B cell (primary cell): ENCODE measurements at regions not wholly inside any gene's neighbourhood (a gene's known extent, or its start where the extent isn't known, plus 50 kb on each side); places are given as distances from the start of the nearest gene placed in this dataset.

ENCODE experiments used
- ATAC-seq: fragments of 200-7000 bp; cut with Tn5 transposase; one replicate; pipeline ENCODE4 v1.10.0; 2021; ENCODE audit warnings: low read depth, mild to moderate bottlenecking, moderate number of reproducible peaks, moderate library complexity
- CTCF ChIA-PET: fragments of 350-600 bp; sonication (Branson Sonifier 250); formaldehyde crosslinking; loops from one replicate; lab custom pipeline; 2021; ENCODE audit warnings: antibody characterized with exemption, inconsistent platforms; lab: Charles Lee
- POLR2A ChIA-PET: fragments of 350-600 bp; sonication (Branson Sonifier 250); formaldehyde crosslinking; loops from one replicate; lab custom pipeline; 2021; ENCODE audit warnings: antibody characterized with exemption; lab: Charles Lee
- DNase-seq: peaks from one replicate; pipeline ENCODE4 v3.0.0; 2013
- H2AFZ ChIP-seq: 2 replicates; pipeline ENCODE4 v1.6.1; 2012; ENCODE audit warnings: mild to moderate bottlenecking, low read depth, low read length; ENCODE audit not compliant: insufficient read depth, poor library complexity, severe bottlenecking
- H3K27ac ChIP-seq, 2 donors: 1 replicate in 1 of 2; 2 replicates in 1 of 2; pipeline ENCODE4 v1.5.1; 2012 to 2013; ENCODE audit warnings: low read length in 2 of 2, mild to moderate bottlenecking in 2 of 2, moderate library complexity in 1 of 2
- H3K27me3 ChIP-seq, 4 experiments: fragments of 200-600 bp in 1 of 4; sonication (generic) in 1 of 4; replicated peaks in 1 of 4; 1 replicate in 2 of 4; 2 replicates in 2 of 4; pipeline versions ENCODE4 v1.6.1 to v1.7.0; 2013 to 2016; ENCODE audit warnings: low read length in 3 of 4, mild to moderate bottlenecking in 2 of 4, mixed read lengths in 1 of 4, moderate library complexity in 1 of 4; ENCODE audit not compliant: insufficient read depth in 4 of 4, control insufficient read depth in 3 of 4; ENCODE audit errors: control extremely low read depth in 1 of 4
- H3K36me3 ChIP-seq, 2 experiments: replicated peaks in 1 of 2; 1 replicate in 1 of 2; 2 replicates in 1 of 2; pipeline versions ENCODE4 v1.6.1 to v1.7.1; 2013; ENCODE audit warnings: low read length in 1 of 2; ENCODE audit not compliant: insufficient read depth in 2 of 2, control insufficient read depth in 1 of 2; ENCODE audit errors: control extremely low read depth in 1 of 2, extremely low read depth in 1 of 2
- H3K4me1 ChIP-seq, 2 donors: fragments of 200-600 bp in 1 of 2; sonication (generic) in 1 of 2; 1 replicate in 1 of 2; 2 replicates in 1 of 2; pipeline versions ENCODE4 v1.5.1 to v1.6.1; 2013 to 2017; ENCODE audit warnings: low read length in 2 of 2; ENCODE audit not compliant: control insufficient read depth in 2 of 2, insufficient read depth in 2 of 2
- H3K4me2 ChIP-seq: replicated peaks from 2 replicates; pipeline ENCODE3; 2012; ENCODE audit warnings: mild to moderate bottlenecking, low read depth, low read length; ENCODE audit not compliant: poor library complexity, severe bottlenecking
- H3K4me3 ChIP-seq, 5 experiments: fragments of 200-600 bp in 1 of 5; sonication (generic) in 1 of 5; 1 replicate in 3 of 5; 2 replicates in 2 of 5; pipeline versions ENCODE4 v1.5.1 to v1.7.0; 2011 to 2016; ENCODE audit warnings: low read length in 4 of 5, mild to moderate bottlenecking in 4 of 5, low read depth in 2 of 5, control low read depth in 1 of 5, moderate library complexity in 1 of 5; ENCODE audit not compliant: insufficient read depth in 1 of 5; ENCODE audit errors: control extremely low read depth in 1 of 5, extremely low read depth in 1 of 5
- H3K79me2 ChIP-seq: fragments of 200-600 bp; sonication (generic); one replicate; pipeline ENCODE4 v1.6.0; 2016; ENCODE audit warnings: low read length; ENCODE audit not compliant: control insufficient read depth, insufficient read depth
- H3K9ac ChIP-seq: fragments of 200-600 bp; sonication (generic); 2 replicates; pipeline ENCODE4 v1.6.1; 2017; ENCODE audit warnings: mild to moderate bottlenecking, low read length, moderate library complexity
- H3K9me3 ChIP-seq, 3 donors: one replicate each; pipeline versions ENCODE4 v1.6.1 to v1.7.1; 2013; ENCODE audit warnings: low read length in 2 of 3; ENCODE audit not compliant: control insufficient read depth in 2 of 3, insufficient read depth in 1 of 3; ENCODE audit errors: control extremely low read depth in 1 of 3
- H4K20me1 ChIP-seq: 2 replicates; pipeline ENCODE4 v1.6.0; 2012; ENCODE audit warnings: mild to moderate bottlenecking, low read length; ENCODE audit not compliant: insufficient read depth, control insufficient read depth, poor library complexity, severe bottlenecking
- H3K27ac Mint-ChIP-seq: one replicate; pipeline ENCODE4 v1.8.0; 2021; ENCODE audit warnings: mixed read lengths
- H3K27me3 Mint-ChIP-seq: one replicate; pipeline ENCODE4 v1.8.0; 2021; ENCODE audit warnings: mixed read lengths
- H3K4me1 Mint-ChIP-seq: one replicate; pipeline ENCODE4 v1.8.0; 2021; ENCODE audit warnings: mixed read lengths
- H3K4me3 Mint-ChIP-seq: one replicate; pipeline ENCODE4 v1.8.0; 2021; ENCODE audit warnings: mixed read lengths
- H3K9me3 Mint-ChIP-seq: one replicate; pipeline ENCODE4 v1.8.0; 2022; ENCODE audit warnings: mixed read lengths; ENCODE audit not compliant: insufficient read depth
- EZH2 ChIP-seq: IDR thresholded peaks from 2 replicates; pipeline ENCODE4 v1.6.1; 2012; ENCODE audit warnings: borderline replicate concordance, low read depth, mild to moderate bottlenecking, moderate library complexity, low read length; ENCODE audit not compliant: insufficient read depth, poor library complexity, severe bottlenecking
- WGBS: methylation state at CpG from one replicate; pipeline ENCODE4 v1.1.5; 2013; ENCODE audit warnings: missing lambda C conversion rate; ENCODE audit not compliant: insufficient coverage; 5-methylcytosine and 5-hydroxymethylcytosine counted together
- intact Hi-C: fragments of 100-400 bp; cut with micrococcal nuclease; formaldehyde crosslinking; loops from one replicate; pipeline ENCODE4 v1.10.0; 2022
- TF ChIP-seq, protein P1 (sequence below): fragments of 200-600 bp; IDR thresholded peaks from one replicate; pipeline ENCODE4 v1.8.0; 2022; ENCODE audit warnings: antibody characterized with exemption, mild to moderate bottlenecking

DNA sequence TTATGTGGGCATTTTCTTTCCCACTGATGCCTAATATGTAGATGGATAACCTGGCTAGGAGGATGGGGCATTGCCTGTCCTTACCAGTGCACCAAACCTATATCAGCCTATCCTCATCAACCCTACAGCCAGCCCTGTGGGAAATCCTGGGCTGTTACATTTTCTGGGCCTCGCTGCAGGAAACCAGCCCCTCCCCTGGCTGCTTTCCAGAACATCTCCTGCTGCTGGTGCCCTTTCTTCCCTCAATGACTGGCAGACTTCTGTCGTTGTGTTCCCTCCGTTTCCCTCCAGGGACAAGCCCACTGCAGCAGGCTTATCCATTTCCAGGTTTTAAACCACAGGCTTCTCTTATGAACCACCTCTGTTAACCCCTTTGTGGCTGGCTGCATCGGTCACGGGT is 486.1 kb upstream of the COBL start:
- Histone ChIP-seq H3K27ac (no peak overlapping the region), H3K79me2 (no peaks in the 10 kb centered on the region), H3K4me1 (no peaks in the 10 kb centered on the region), H3K36me3 (no peaks in the 10 kb centered on the region), H3K9ac (no peak overlapping the region), H3K4me3 (no peak overlapping the region), H3K9me3 (peaks cover 0 to 11% (median 0%) of the 10 kb centered on the region in 3 donors), H3K4me2 (no peak overlapping the region), H4K20me1 (no peaks in the 10 kb centered on the region), H3K27me3 (no peaks in the 10 kb centered on the region), H2AFZ (no peak overlapping the region)
- DNase-seq (no peak), ATAC-seq (no peak)
- no peaks in the 10 kb centered on the region for H3K9me3 Mint-ChIP-seq
- intact Hi-C loops: no loop called here
- POLR2A ChIA-PET: no interaction called here
- 23% methylated on average over 3 of the region's 5 CpGs for WGBS
- CTCF ChIA-PET: no interaction called here
- H3K27me3 Mint-ChIP-seq: no peaks in the 10 kb centered on the region
- no peak for TF ChIP-seq EZH2
- TF ChIP-seq, protein P1, sequence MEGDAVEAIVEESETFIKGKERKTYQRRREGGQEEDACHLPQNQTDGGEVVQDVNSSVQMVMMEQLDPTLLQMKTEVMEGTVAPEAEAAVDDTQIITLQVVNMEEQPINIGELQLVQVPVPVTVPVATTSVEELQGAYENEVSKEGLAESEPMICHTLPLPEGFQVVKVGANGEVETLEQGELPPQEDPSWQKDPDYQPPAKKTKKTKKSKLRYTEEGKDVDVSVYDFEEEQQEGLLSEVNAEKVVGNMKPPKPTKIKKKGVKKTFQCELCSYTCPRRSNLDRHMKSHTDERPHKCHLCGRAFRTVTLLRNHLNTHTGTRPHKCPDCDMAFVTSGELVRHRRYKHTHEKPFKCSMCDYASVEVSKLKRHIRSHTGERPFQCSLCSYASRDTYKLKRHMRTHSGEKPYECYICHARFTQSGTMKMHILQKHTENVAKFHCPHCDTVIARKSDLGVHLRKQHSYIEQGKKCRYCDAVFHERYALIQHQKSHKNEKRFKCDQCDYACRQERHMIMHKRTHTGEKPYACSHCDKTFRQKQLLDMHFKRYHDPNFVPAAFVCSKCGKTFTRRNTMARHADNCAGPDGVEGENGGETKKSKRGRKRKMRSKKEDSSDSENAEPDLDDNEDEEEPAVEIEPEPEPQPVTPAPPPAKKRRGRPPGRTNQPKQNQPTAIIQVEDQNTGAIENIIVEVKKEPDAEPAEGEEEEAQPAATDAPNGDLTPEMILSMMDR: no peak
- no peaks in the 10 kb centered on the region for H3K4me1 Mint-ChIP-seq
- no peak overlapping the region for H3K27ac Mint-ChIP-seq
- H3K4me3 Mint-ChIP-seq: no peak overlapping the region

DNA sequence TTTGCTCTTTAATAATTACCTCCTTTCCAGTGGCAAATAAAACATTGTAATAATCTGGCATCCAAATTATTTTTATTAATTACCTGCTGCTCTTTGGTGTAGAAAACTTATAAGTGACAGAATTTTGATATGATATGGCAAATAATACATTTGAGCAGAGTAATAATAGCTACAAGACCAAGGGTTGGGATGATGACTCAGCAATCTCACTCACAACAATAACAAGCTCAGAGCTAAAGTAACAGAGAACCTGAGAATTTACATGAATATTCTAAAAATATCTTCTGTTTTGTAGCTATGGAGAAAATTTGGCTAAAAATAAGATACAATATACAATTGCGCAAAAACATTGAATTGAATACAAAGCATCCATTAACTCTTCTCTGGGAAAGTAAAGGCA is 480.8 kb upstream of the COBL start:
- DNase-seq (no peak), ATAC-seq (no peak)
- H2AFZ ChIP-seq: no peak overlapping the region
- Mint-ChIP-seq H3K27me3 (no peaks in the 10 kb centered on the region), H3K27ac (no peak overlapping the region), H3K4me1 (no peaks in the 10 kb centered on the region), H3K4me3 (no peak overlapping the region), H3K9me3 (no peaks in the 10 kb centered on the region)
- peaks cover 0 to 3% (median 0%) of the 10 kb centered on the region in 3 donors for H3K9me3 ChIP-seq
- ChIA-PET POLR2A (no interaction called here), CTCF (no interaction called here)
- H3K4me2 ChIP-seq: no peak overlapping the region
- no peaks in the 10 kb centered on the region for H3K4me1 ChIP-seq
- H3K9ac ChIP-seq: no peak overlapping the region
- no CpG with 5 or more reads among the region's 1 CpG for WGBS
- H3K79me2 ChIP-seq: no peaks in the 10 kb centered on the region
- H4K20me1 ChIP-seq: no peaks in the 10 kb centered on the region
- H3K27me3 ChIP-seq: no peaks in the 10 kb centered on the region
- H3K27ac ChIP-seq: no peak overlapping the region
- H3K36me3 ChIP-seq: no peaks in the 10 kb centered on the region
- intact Hi-C loops: no loop called here
- H3K4me3 ChIP-seq: no peak overlapping the region
- no peak for TF ChIP-seq EZH2
- TF ChIP-seq, protein P1: no peak
